H9 (cell line): ENCODE measurements at regions not wholly inside any gene's neighbourhood (a gene's known extent, or its start where the extent isn't known, plus 50 kb on each side); places are given as distances from the start of the nearest gene placed in this dataset.

ENCODE experiments used
- DNase-seq: peaks from one replicate; pipeline ENCODE4 v3.0.0-alpha.2; 2017
- H2AFZ ChIP-seq: one replicate; pipeline ENCODE4 v1.6.1; 2013; ENCODE audit warnings: mild to moderate bottlenecking, low read length, control low read depth, moderate library complexity
- H2AK5ac ChIP-seq: 2 replicates; pipeline ENCODE4 v1.6.1; 2013; ENCODE audit warnings: low read length, control low read depth, mixed read lengths; ENCODE audit not compliant: insufficient read length
- H2BK120ac ChIP-seq: one replicate; pipeline ENCODE4 v1.6.1; 2013; ENCODE audit warnings: low read depth, mild to moderate bottlenecking, low read length, control low read depth, inconsistent platforms; ENCODE audit not compliant: poor library complexity, severe bottlenecking
- H2BK12ac ChIP-seq: 2 replicates; pipeline ENCODE4 v1.6.1; 2013; ENCODE audit warnings: low read length, control low read depth, mixed read lengths, low read depth; ENCODE audit not compliant: insufficient read length
- H2BK15ac ChIP-seq: 2 replicates; pipeline ENCODE4 v1.6.1; 2013; ENCODE audit warnings: low read depth, low read length, control low read depth
- H2BK20ac ChIP-seq: one replicate; pipeline ENCODE4 v1.6.1; 2013; ENCODE audit warnings: low read depth, mild to moderate bottlenecking, low read length, control low read depth, inconsistent platforms; ENCODE audit not compliant: poor library complexity, severe bottlenecking
- H2BK5ac ChIP-seq: 2 replicates; pipeline ENCODE4 v1.6.1; 2013; ENCODE audit warnings: low read length, control low read depth, mixed read lengths; ENCODE audit not compliant: insufficient read length
- H3K14ac ChIP-seq: 2 replicates; pipeline ENCODE4 v1.6.1; 2013; ENCODE audit warnings: low read length, control low read depth; ENCODE audit not compliant: insufficient read depth
- H3K18ac ChIP-seq: 2 replicates; pipeline ENCODE4 v1.6.1; 2013; ENCODE audit warnings: low read depth, mild to moderate bottlenecking, mixed read lengths, low read length, control low read depth; ENCODE audit not compliant: insufficient read length
- H3K23ac ChIP-seq: 2 replicates; pipeline ENCODE4 v1.6.1; 2013; ENCODE audit warnings: low read length, control low read depth, mixed read lengths, low read depth; ENCODE audit not compliant: insufficient read length
- H3K23me2 ChIP-seq: 2 replicates; pipeline ENCODE4 v1.6.1; 2013; ENCODE audit warnings: low read depth, mild to moderate bottlenecking, mixed read lengths, low read length, control low read depth; ENCODE audit not compliant: insufficient read length, poor library complexity, severe bottlenecking
- H3K27ac ChIP-seq: 2 replicates; pipeline ENCODE4 v1.5.1; 2013; ENCODE audit warnings: low read length, control low read depth, mixed read lengths, low read depth; ENCODE audit not compliant: insufficient read length
- H3K27me3 ChIP-seq: 2 replicates; pipeline ENCODE4 v1.6.1; 2013; ENCODE audit warnings: low read length, control low read depth, inconsistent platforms; ENCODE audit not compliant: insufficient read depth
- H3K4ac ChIP-seq: 2 replicates; pipeline ENCODE4 v1.6.1; 2013; ENCODE audit warnings: low read depth, mild to moderate bottlenecking, control low read depth, inconsistent platforms, low read length, moderate library complexity
- H3K4me1 ChIP-seq: 2 replicates; pipeline ENCODE4 v1.6.1; 2013; ENCODE audit warnings: low read length, control low read depth, inconsistent platforms; ENCODE audit not compliant: insufficient read depth
- H3K4me2 ChIP-seq: 2 replicates; pipeline ENCODE4 v1.6.1; 2013; ENCODE audit warnings: low read length, control low read depth, mixed read lengths; ENCODE audit not compliant: insufficient read length, insufficient read depth
- H3K56ac ChIP-seq: 2 replicates; pipeline ENCODE4 v1.6.1; 2013; ENCODE audit warnings: low read depth, mild to moderate bottlenecking, mixed read lengths, low read length, control low read depth; ENCODE audit not compliant: insufficient read length
- H3K79me1 ChIP-seq: 2 replicates; pipeline ENCODE4 v1.6.1; 2013; ENCODE audit warnings: low read depth, mild to moderate bottlenecking, moderate library complexity, low read length, control low read depth, inconsistent platforms; ENCODE audit not compliant: insufficient read depth, poor library complexity, severe bottlenecking
- H3K79me2 ChIP-seq: 2 replicates; pipeline ENCODE4 v1.6.1; 2013; ENCODE audit warnings: low read length, control low read depth, inconsistent platforms; ENCODE audit not compliant: insufficient read depth
- H3K9ac ChIP-seq: 2 replicates; pipeline ENCODE4 v1.6.1; 2013; ENCODE audit warnings: low read length, control low read depth, mixed read lengths; ENCODE audit not compliant: insufficient read length; ENCODE audit errors: extremely low read depth
- H3K9me3 ChIP-seq: one replicate; pipeline ENCODE4 v1.6.1; 2013; ENCODE audit warnings: low read depth, low read length, inconsistent platforms; ENCODE audit not compliant: control insufficient read depth
- H3T11ph ChIP-seq: one replicate; pipeline ENCODE4 v1.6.1; 2013; ENCODE audit warnings: mild to moderate bottlenecking, low read length, control low read depth, inconsistent platforms
- H4K20me1 ChIP-seq: one replicate; pipeline ENCODE4 v1.6.1; 2013; ENCODE audit not compliant: control insufficient read depth, insufficient read length, insufficient read depth
- H4K5ac ChIP-seq: 2 replicates; pipeline ENCODE4 v1.6.1; 2013; ENCODE audit warnings: low read depth, mild to moderate bottlenecking, mixed read lengths, low read length, control low read depth; ENCODE audit not compliant: insufficient read length
- H4K8ac ChIP-seq: replicated peaks from 2 replicates; pipeline ENCODE4 v1.6.1; 2013; ENCODE audit warnings: low read length, control low read depth, mixed read lengths, low read depth; ENCODE audit not compliant: insufficient read length
- H4K91ac ChIP-seq: 2 replicates; pipeline ENCODE4 v1.6.1; 2013; ENCODE audit warnings: low read depth, mild to moderate bottlenecking, moderate library complexity, mixed read lengths, low read length, control low read depth; ENCODE audit not compliant: insufficient read length
- H3K27ac Mint-ChIP-seq, 3 experiments: 2 replicates in 2 of 3; 3 replicates in 1 of 3; pipeline ENCODE4 v1.8.0; 2020 to 2021; ENCODE audit warnings: mixed read lengths in 3 of 3, mild to moderate bottlenecking in 1 of 3, moderate library complexity in 1 of 3
- H3K27me3 Mint-ChIP-seq: 2 replicates; pipeline ENCODE4 v1.8.0; 2021; ENCODE audit warnings: low read depth, mild to moderate bottlenecking, moderate library complexity, mixed read lengths
- H3K36me3 Mint-ChIP-seq, 3 experiments: 2 replicates in 2 of 3; 3 replicates in 1 of 3; pipeline ENCODE4 v1.8.0; 2020 to 2021; ENCODE audit warnings: low read depth in 3 of 3, mixed read lengths in 3 of 3; ENCODE audit not compliant: insufficient read depth in 1 of 3
- H3K4me1 Mint-ChIP-seq, 2 experiments: 2 replicates each; pipeline ENCODE4 v1.8.0; 2020; ENCODE audit warnings: mixed read lengths in 2 of 2
- H3K4me3 Mint-ChIP-seq, 2 experiments: 2 replicates in 1 of 2; 3 replicates in 1 of 2; pipeline ENCODE4 v1.8.0; 2020 to 2021; ENCODE audit warnings: mild to moderate bottlenecking in 2 of 2, mixed read lengths in 2 of 2, moderate library complexity in 1 of 2
- H3K9me3 Mint-ChIP-seq, 2 experiments: 2 replicates in 1 of 2; 3 replicates in 1 of 2; pipeline ENCODE4 v1.8.0; 2020; ENCODE audit warnings: mild to moderate bottlenecking in 2 of 2, mixed read lengths in 2 of 2, moderate library complexity in 1 of 2
- TF ChIP-seq, protein P1 (sequence below): fragments of 200-600 bp; sonication (generic); conservative IDR thresholded peaks from 3 replicates; pipeline ENCODE4 v1.8.0; 2021; ENCODE audit warnings: antibody characterized with exemption, mild to moderate bottlenecking

DNA sequence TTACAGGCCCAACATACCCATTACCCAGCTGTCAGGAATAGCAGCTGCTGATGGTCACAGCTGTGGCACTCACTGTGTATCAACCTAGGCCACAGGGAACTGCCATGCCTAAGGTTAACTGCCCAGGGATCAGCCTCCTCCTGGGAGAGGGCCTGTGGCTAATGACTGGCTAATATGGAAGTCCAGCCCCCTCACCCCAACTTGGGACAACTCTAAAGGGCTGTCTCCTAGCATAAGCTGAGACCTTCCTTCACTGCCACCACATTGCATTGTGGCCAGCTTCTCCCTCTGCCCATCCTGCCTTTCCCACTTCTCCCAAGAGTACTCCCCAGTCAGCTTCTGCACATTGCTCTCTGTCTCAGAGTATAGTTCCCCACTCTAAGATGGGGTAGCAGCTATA lies 316.5 kb downstream of the SMAD2 start:
- Mint-ChIP-seq H3K27ac (no peak overlapping the region), H3K4me3 (no peak overlapping the region), H3K27me3 (no peaks in the 10 kb centered on the region), H3K4me1 (peaks cover 15 to 18% of the 10 kb centered on the region in 2 experiments), H3K36me3 (peaks cover 0 to 7% (median 3%) of the 10 kb centered on the region in 3 experiments; a peak in 3 of 7 replicates), H3K9me3 (peaks cover 0 to 5% of the 10 kb centered on the region in 2 experiments; a peak in 4 of 5 replicates)
- peaks cover 3% of the 10 kb centered on the region; the same call in 1 of the 2 replicates for H3K4me1 ChIP-seq
- H2BK20ac ChIP-seq = no peak overlapping the region
- no peak overlapping the region for H3K9ac ChIP-seq
- TF ChIP-seq, protein P1, sequence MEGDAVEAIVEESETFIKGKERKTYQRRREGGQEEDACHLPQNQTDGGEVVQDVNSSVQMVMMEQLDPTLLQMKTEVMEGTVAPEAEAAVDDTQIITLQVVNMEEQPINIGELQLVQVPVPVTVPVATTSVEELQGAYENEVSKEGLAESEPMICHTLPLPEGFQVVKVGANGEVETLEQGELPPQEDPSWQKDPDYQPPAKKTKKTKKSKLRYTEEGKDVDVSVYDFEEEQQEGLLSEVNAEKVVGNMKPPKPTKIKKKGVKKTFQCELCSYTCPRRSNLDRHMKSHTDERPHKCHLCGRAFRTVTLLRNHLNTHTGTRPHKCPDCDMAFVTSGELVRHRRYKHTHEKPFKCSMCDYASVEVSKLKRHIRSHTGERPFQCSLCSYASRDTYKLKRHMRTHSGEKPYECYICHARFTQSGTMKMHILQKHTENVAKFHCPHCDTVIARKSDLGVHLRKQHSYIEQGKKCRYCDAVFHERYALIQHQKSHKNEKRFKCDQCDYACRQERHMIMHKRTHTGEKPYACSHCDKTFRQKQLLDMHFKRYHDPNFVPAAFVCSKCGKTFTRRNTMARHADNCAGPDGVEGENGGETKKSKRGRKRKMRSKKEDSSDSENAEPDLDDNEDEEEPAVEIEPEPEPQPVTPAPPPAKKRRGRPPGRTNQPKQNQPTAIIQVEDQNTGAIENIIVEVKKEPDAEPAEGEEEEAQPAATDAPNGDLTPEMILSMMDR = no peak
- H3T11ph ChIP-seq = no peak overlapping the region
- no peak overlapping the region for H2AFZ ChIP-seq
- no peak overlapping the region for H4K5ac ChIP-seq
- no peaks in the 10 kb centered on the region for H3K79me1 ChIP-seq
- no peak overlapping the region for H2BK12ac ChIP-seq
- H4K91ac ChIP-seq = no peak overlapping the region
- no peak overlapping the region for H3K14ac ChIP-seq
- no peaks in the 10 kb centered on the region for H4K20me1 ChIP-seq
- no peak overlapping the region for H3K23ac ChIP-seq
- H3K79me2 ChIP-seq = no peaks in the 10 kb centered on the region
- H4K8ac ChIP-seq = no peak overlapping the region
- no peak overlapping the region for H3K56ac ChIP-seq
- no peak overlapping the region for H2BK5ac ChIP-seq
- H2AK5ac ChIP-seq = no peak overlapping the region
- H3K27me3 ChIP-seq = no peaks in the 10 kb centered on the region
- no peak overlapping the region for H3K4me2 ChIP-seq
- no peak overlapping the region for H3K18ac ChIP-seq
- H2BK15ac ChIP-seq = no peak overlapping the region
- no peaks in the 10 kb centered on the region for H3K23me2 ChIP-seq
- H2BK120ac ChIP-seq = no peak overlapping the region
- no peak overlapping the region for H3K4ac ChIP-seq
- H3K27ac ChIP-seq = no peak overlapping the region
- no peaks in the 10 kb centered on the region for H3K9me3 ChIP-seq
- DNase-seq = no peak
